Left forelimb (tissue), 1 donor: ENCODE measurements at regions not wholly inside any gene's neighbourhood (a gene's known extent, or its start where the extent isn't known, plus 50 kb on each side); places are given as distances from the start of the nearest gene placed in this dataset.
"Not testable (repeated sequence)": the region's sequence is repeated elsewhere in the genome, so short reads cannot be mapped to it uniquely, and the experiment has no call there.

Experiments used
- DNase-seq: peaks from one replicate; pipeline ENCODE4 v3.0.0-alpha.2; 2018; ENCODE audit warnings: low spot score

DNA sequence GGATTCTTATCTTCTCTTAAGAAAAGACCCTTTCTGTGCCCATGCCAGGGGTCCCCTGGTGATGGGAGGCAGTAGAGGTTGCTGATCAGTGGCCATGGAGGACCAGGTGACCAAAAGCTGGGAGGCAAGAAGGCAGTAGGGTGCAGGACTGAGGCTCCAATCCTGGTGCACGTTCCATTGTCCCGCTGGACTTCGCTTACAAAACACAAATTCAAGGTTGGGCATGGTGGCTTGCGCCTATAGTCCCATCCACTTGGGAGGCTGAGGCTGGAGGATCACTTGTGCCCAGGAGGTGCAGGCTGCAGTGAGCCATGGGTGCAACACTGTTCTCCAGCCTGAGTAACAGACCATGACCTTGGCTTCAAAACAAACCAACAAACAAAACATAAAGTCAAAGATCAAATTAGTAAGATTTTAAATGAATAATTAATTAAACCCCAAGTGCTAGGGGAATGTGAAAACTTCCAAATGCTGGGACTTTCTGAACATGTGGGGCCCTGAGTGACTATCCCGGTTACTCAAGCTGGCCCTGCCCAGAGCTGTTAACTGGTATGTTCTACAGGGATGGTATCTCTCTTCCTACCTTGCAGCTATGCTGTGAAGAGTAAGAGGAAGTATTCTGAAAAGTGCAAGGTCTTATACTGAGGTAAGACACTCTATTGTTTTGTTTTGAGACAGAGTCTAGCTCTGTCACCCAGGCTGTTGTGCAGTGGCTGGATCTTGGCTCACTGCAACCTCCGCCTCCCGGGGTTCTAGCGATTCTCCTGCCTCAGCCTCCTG lies 97.6 kb downstream of the LYZL2 start:
- no peak for DNase-seq

DNA sequence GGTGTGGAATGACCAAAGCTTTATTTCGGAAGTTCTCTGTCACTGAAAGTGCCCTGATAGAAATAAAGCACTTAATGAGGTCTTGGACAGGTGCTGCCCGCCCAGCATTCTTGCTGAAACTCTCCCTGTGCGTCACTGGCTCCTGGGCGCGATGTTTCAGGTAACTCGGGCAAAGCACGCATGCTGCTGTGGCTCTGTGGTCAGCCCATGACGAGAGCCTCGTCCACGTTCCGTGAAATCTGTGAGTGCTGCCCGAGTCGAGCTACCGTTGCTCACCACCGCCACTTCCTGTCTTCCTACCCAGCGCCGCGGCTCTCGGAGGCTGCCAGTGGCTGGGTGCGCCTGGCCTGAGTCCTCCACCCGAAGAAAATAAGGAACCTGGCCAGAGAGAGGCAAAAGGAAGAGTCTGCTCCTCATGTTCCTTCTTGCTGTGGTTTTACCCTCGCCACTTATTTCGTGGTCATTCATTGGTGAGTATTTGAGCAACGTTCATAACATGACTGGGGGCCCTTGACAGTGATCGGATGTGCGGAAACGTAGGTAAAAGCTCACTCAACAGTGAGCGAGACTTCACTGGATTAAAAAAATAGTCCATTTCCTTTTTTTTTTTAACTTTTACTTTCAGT lies 95.5 kb downstream of the MAP3K8 start:
- peak; percentile 68 for DNase-seq

- DNase-seq = no peak
Observed at GRCh38 chr10:30528429-30528786, 94.4 kb downstream of the MAP3K8 start.

DNA sequence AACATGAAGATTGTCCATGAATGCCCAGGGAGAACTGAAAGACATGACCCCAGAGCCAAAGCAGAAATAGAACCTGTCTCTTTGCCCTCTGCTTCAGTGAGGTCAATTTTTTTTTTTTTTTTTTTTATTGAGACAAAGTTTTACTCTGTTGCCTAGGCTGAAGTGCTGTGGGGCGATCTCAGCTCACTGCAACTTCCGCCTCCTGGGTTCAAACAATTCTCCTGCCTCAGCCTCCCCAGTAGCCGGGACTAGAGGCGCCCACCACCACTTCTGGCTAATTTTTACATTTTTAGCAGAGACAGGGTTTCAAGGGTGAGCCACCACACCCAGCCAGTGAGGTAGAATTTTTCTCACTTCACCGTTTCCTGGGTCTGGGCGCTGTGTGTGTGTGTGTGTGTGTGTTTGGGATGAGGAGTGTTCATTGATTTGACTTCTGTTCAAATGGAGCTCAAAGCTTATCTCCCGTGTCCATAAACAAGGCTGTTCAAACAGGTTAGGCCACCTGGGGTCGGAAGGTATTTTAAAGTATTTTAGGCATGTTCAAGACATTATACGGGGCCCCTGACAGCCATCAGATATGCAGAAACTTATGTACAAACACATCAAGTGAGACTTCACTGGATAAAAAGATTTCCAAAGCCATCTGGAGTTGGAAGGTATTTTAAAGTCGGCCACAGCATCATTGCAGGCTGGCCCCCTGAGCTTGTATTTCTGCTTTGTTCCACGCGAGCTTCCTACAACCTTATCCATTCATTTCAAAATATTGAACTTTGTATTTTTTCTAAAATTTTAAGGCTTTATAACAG lies 93.8 kb downstream of the MAP3K8 start:
- DNase-seq = no peak

DNA sequence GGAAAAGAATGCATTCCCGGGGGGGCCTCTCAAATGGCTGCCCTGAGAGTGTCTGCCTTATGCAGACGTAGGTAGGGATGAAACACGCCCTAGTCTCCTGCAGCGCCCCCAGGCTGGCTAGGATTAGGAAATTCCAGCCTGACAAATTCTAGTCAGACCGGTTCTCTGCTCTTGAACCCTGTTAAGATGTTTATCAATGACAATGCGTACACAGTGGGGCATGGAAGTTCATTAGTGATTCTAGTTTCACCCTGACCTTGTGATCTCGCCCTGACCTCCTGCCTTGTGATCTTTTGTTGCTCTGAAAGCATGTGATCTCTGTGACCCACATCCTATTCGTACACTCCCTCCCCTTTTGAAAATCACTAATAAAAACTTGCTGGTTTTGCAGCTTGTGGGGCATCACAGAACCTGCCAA lies 88.7 kb downstream of the MAP3K8 start:
- DNase-seq = not testable (repeated sequence)

DNA sequence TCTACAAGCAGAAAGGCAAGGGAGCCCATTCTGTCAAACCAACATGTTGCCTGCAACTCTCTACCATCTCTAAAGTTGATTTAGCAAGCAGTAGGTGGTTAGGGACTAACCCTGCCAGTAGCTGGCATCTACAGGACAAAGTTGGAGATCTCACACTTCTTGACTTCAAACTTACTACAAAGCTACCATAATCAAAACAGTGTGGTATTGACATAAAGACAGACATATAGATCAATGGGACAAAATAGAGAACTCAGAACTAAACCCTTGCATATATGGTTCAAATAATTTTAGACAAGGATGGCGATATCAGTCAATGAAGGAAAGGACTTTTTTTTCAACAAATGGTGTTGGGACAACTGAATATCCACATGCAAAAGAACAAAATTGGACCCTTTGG lies 84.9 kb downstream of the MAP3K8 start:
- DNase-seq = no peak
